ENCODE measurements at regions not wholly inside any gene's neighbourhood (a gene's known extent, or its start where the extent isn't known, plus 50 kb on each side); places are given as distances from the start of the nearest gene placed in this dataset.

- Mint-ChIP-seq H3K27me3 (ENCODE audit: low read depth) (peaks cover 40% of the 10 kb centered on the region), H3K9me3 (no peaks in the 10 kb centered on the region), H3K36me3 (ENCODE audit: low read depth) (no peaks in the 10 kb centered on the region), H3K4me1 (no peaks in the 10 kb centered on the region), H3K4me3 (no peak overlapping the region), H3K27ac (no peak overlapping the region)
- no peak for TF ChIP-seq CTCF (IDR thresholded peaks at IDR 0.05; ENCODE audit: unreplicated experiment in 3 of 3)
Observed at GRCh38 chr20:51111290-51111689, 88.4 kb upstream of the KCNG1 start.

GRCh38 chr20:51108638-51109363, 85.9 kb upstream of the KCNG1 start:
- no peak overlapping the region for H3K27ac Mint-ChIP-seq
- peaks cover 40% of the 10 kb centered on the region for H3K27me3 Mint-ChIP-seq (ENCODE audit: low read depth)
- H3K4me1 Mint-ChIP-seq, result no peaks in the 10 kb centered on the region
- H3K9me3 Mint-ChIP-seq, result no peaks in the 10 kb centered on the region
- no peak for TF ChIP-seq CTCF (IDR thresholded peaks at IDR 0.05; ENCODE audit: unreplicated experiment in 3 of 3)
- H3K4me3 Mint-ChIP-seq, result no peak overlapping the region
- no peaks in the 10 kb centered on the region for H3K36me3 Mint-ChIP-seq (ENCODE audit: low read depth)

- H3K27ac Mint-ChIP-seq, result no peak overlapping the region
- H3K27me3 Mint-ChIP-seq (ENCODE audit: low read depth), result peaks cover 35% of the 10 kb centered on the region
- H3K4me3 Mint-ChIP-seq, result no peak overlapping the region
- no peaks in the 10 kb centered on the region for H3K4me1 Mint-ChIP-seq
- no peaks in the 10 kb centered on the region for H3K36me3 Mint-ChIP-seq (ENCODE audit: low read depth)
- no peak for TF ChIP-seq CTCF (IDR thresholded peaks at IDR 0.05; ENCODE audit: unreplicated experiment in 3 of 3)
- no peaks in the 10 kb centered on the region for H3K9me3 Mint-ChIP-seq
Observed at GRCh38 chr20:51106011-51106410, 83.1 kb upstream of the KCNG1 start.

DNA sequence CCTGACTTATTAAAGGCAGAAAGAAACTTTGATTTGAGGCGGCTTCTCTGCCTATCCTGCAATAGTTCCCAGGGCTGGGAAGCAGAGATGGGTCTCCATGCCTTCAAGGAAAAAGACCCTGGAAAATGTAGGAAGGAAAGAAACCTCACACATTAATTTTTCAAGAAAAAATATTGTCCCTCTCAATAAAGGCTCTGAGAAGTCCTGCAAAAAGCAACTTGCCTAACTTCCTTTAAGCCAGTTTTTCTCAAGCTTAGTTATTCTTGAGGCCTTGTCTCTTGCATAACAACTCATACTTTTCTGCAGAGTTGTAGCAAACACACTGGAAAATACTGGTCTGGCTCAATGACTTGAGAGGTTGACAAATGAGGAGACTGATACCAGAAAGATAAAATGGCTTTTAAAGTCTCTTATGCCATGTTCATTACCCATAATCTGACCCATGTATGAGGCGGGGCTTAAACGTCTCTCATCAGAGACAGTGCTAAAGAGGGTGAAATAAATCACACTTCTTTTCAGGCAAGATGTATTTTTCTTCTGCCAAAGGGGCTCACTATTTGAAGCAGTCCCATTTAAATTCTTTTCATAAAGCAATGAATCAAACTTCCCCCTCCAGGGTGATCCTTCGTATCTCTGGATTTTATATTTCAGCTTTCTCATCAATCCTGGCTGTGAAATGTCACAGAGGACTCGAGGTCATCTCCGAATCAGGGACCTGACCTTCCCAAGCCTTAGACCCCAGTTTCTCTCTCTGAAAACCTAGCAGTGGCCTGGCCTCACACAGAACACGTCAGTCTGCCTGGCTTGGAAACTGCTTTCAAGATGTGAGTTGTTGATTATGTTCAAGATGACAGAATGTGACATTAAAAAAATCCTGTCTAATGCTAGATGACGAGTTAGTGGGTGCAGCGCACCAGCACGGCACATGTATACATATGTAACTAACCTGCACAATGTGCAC, 82.3 kb upstream of the KCNG1 start:
- Mint-ChIP-seq H3K9me3 (no peaks in the 10 kb centered on the region), H3K4me1 (no peaks in the 10 kb centered on the region), H3K36me3 (ENCODE audit: low read depth) (no peaks in the 10 kb centered on the region), H3K27ac (no peak overlapping the region), H3K27me3 (ENCODE audit: low read depth) (peaks cover 30% of the 10 kb centered on the region), H3K4me3 (no peak overlapping the region)
- no peak for TF ChIP-seq CTCF (IDR thresholded peaks at IDR 0.05; ENCODE audit: unreplicated experiment in 3 of 3)

DNA sequence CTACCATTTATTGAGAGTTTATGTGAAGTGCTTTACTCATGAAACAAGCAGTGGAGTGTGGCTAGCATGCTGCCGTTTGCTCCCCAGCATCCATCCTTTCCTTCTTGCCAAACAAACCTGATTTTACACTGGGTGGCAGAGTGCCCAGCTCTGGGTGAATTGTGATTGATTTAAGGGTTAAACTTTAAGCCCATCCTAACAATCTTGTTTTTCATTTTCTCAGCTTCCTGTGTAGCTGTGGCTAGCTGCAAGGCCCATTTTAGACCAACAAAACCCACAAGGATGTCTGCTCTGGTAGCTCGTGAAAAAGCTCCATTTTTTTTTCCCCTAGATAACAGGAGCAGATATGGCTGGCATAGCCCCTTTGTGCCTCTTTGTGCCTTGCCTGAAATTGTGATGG, 77.7 kb upstream of the KCNG1 start:
- no peaks in the 10 kb centered on the region for H3K9me3 Mint-ChIP-seq
- no peak overlapping the region for H3K4me3 Mint-ChIP-seq
- peaks cover 21% of the 10 kb centered on the region for H3K27me3 Mint-ChIP-seq (ENCODE audit: low read depth)
- peaks cover 12% of the 10 kb centered on the region for H3K4me1 Mint-ChIP-seq
- no peak overlapping the region for H3K27ac Mint-ChIP-seq
- H3K36me3 Mint-ChIP-seq (ENCODE audit: low read depth), result no peaks in the 10 kb centered on the region
- no peak for TF ChIP-seq CTCF (IDR thresholded peaks at IDR 0.05; ENCODE audit: unreplicated experiment in 3 of 3)

All from nephron (organoid).